Kidney epithelial cell (primary cell): ENCODE measurements at regions not wholly inside any gene's neighbourhood (a gene's known extent, or its start where the extent isn't known, plus 50 kb on each side); places are given as distances from the start of the nearest gene placed in this dataset.

Source experiments
- DNase-seq: peaks from one replicate; pipeline ENCODE4 v3.0.0-alpha.2; 2010; ENCODE audit warnings: low read depth
- H3K27me3 ChIP-seq: 2 replicates; pipeline ENCODE4 v1.6.0; 2011; ENCODE audit warnings: low read length; ENCODE audit not compliant: control insufficient read depth, insufficient read depth
- H3K36me3 ChIP-seq: 2 replicates; pipeline ENCODE4 v1.5.1; 2011; ENCODE audit warnings: low read length; ENCODE audit not compliant: control insufficient read depth, insufficient read depth
- H3K4me3 ChIP-seq: 2 replicates; pipeline ENCODE4 v1.5.1; 2011; ENCODE audit warnings: low read depth, mild to moderate bottlenecking, control low read depth, low read length
- CTCF ChIP-seq: IDR thresholded peaks from 2 replicates; pipeline ENCODE4 v1.5.1; 2011; ENCODE audit warnings: mild to moderate bottlenecking, moderate library complexity, low read length, control low read depth, inconsistent platforms; ENCODE audit not compliant: insufficient read depth, poor library complexity, severe bottlenecking

- TF ChIP-seq CTCF = no peak
- no peak for DNase-seq
These were observed 202.3 kb downstream of the MREG start for GRCh38 chr2:215811003-215811402.

GRCh38 chr2:215808996-215809395, 204.4 kb downstream of the MREG start:
- Histone ChIP-seq H3K4me3 (no peak overlapping the region), H3K27me3 (no peaks in the 10 kb centered on the region), H3K36me3 (no peaks in the 10 kb centered on the region)
- TF ChIP-seq CTCF = no peak
- DNase-seq = no peak

More at GRCh38 chr2:215811003-215811402, 202.3 kb downstream of the MREG start:
- no peaks in the 10 kb centered on the region for H3K36me3 ChIP-seq
- H3K4me3 ChIP-seq = no peak overlapping the region
- H3K27me3 ChIP-seq = no peaks in the 10 kb centered on the region

- TF ChIP-seq CTCF = no peak
- Histone ChIP-seq H3K4me3 (no peak overlapping the region), H3K27me3 (no peaks in the 10 kb centered on the region), H3K36me3 (no peaks in the 10 kb centered on the region)
- DNase-seq = no peak
These were observed 205.2 kb downstream of the MREG start for GRCh38 chr2:215808194-215808593.

- no peak for TF ChIP-seq CTCF
- Histone ChIP-seq H3K4me3 (no peak overlapping the region), H3K27me3 (no peaks in the 10 kb centered on the region), H3K36me3 (no peaks in the 10 kb centered on the region)
- DNase-seq = no peak
These were observed 207.9 kb downstream of the MREG start for GRCh38 chr2:215805493-215805892.

- Histone ChIP-seq H3K27me3 (no peaks in the 10 kb centered on the region), H3K4me3 (no peak overlapping the region), H3K36me3 (no peaks in the 10 kb centered on the region)
- TF ChIP-seq CTCF = no peak
- DNase-seq = no peak
These were observed 210.2 kb downstream of the MREG start for GRCh38 chr2:215803150-215803549.

GRCh38 chr2:215799194-215799593, 214.2 kb downstream of the MREG start:
- Histone ChIP-seq H3K36me3 (no peaks in the 10 kb centered on the region), H3K27me3 (no peaks in the 10 kb centered on the region), H3K4me3 (no peak overlapping the region)
- TF ChIP-seq CTCF = no peak
- no peak for DNase-seq
